ENCODE measurements at regions not wholly inside any gene's neighbourhood (a gene's known extent, or its start where the extent isn't known, plus 50 kb on each side); places are given as distances from the start of the nearest gene placed in this dataset.

- no peak for TF ChIP-seq CTCF (conservative IDR thresholded peaks at IDR 0.05; ENCODE audit: low read depth, low read length)
- TF ChIP-seq EZH2 (IDR thresholded peaks at IDR 0.05; ENCODE audit: borderline replicate concordance, low read depth, low read length, poor library complexity, severe bottlenecking) = no peak
Observed at GRCh38 chr5:85784746-85785145, 833.0 kb upstream of the COX7C start.

Data from A673 (cell line).